SK-N-SH (cell line): ENCODE measurements at regions not wholly inside any gene's neighbourhood (a gene's known extent, or its start where the extent isn't known, plus 50 kb on each side); places are given as distances from the start of the nearest gene placed in this dataset.

Experiments
- CTCF ChIA-PET: fragments of 300-600, 350-600 bp; formaldehyde crosslinking; extraction: SDS; loops from one replicate; lab custom pipeline; 2021; lab: Yijun Ruan, JAX
- POLR2A ChIA-PET: fragments of 350-600 bp; sonication (Branson Sonifier 250); formaldehyde crosslinking; extraction: SDS; loops from one replicate; lab custom pipeline; 2020; ENCODE audit warnings: antibody characterized with exemption, inconsistent platforms; lab: Yijun Ruan, JAX
- DNase-seq: peaks from one replicate; pipeline ENCODE4 v3.0.0; 2012
- H2AFZ ChIP-seq: fragments of 200-600 bp; sonication (generic); 2 replicates; pipeline ENCODE4 v1.8.1; 2016; ENCODE audit warnings: antibody characterized with exemption, mild to moderate bottlenecking, low read depth
- H3F3A ChIP-seq: fragments of 200-600 bp; sonication (generic); replicated peaks from 2 replicates; pipeline ENCODE3; 2016; ENCODE audit warnings: antibody characterized with exemption, mild to moderate bottlenecking; ENCODE audit not compliant: insufficient read depth
- H3K27ac ChIP-seq, 2 experiments: fragments of 200-500 bp in 1 of 2; fragments of 200-600 bp in 1 of 2; sonication (Bioruptor generic) in 1 of 2; sonication (generic), shearing (Covaris generic) in 1 of 2; 2 replicates each; pipeline versions ENCODE4 v1.5.1 to v1.6.1; 2014 to 2016; ENCODE audit warnings: low read depth in 2 of 2, inconsistent platforms in 1 of 2, low read length in 1 of 2, mild to moderate bottlenecking in 1 of 2, mixed read lengths in 1 of 2
- H3K27me3 ChIP-seq: fragments of 200-600 bp; sonication (generic), shearing (Covaris generic); 2 replicates; pipeline ENCODE4 v1.6.1; 2016; ENCODE audit warnings: mixed run types; ENCODE audit not compliant: insufficient read depth
- H3K36me3 ChIP-seq, 2 experiments: fragments of 200-500 bp in 1 of 2; fragments of 200-600 bp in 1 of 2; sonication (Bioruptor generic) in 1 of 2; sonication (generic) in 1 of 2; replicated peaks in 1 of 2; 2 replicates each; pipeline versions ENCODE3 to v1.5.1; 2014 to 2016; ENCODE audit warnings: low read length in 1 of 2, mild to moderate bottlenecking in 1 of 2; ENCODE audit not compliant: insufficient read depth in 2 of 2, control insufficient read depth in 1 of 2
- H3K4me1 ChIP-seq, 2 experiments: fragments of 200-500 bp in 1 of 2; fragments of 200-600 bp in 1 of 2; sonication (Bioruptor generic) in 1 of 2; sonication (generic), shearing (Covaris generic) in 1 of 2; 2 replicates each; pipeline versions ENCODE4 v1.5.1 to v1.6.1; 2014 to 2016; ENCODE audit warnings: low read depth in 1 of 2, low read length in 1 of 2, mixed run types in 1 of 2; ENCODE audit not compliant: insufficient read depth in 2 of 2, control insufficient read depth in 1 of 2
- H3K4me2 ChIP-seq: fragments of 200-600 bp; sonication (generic), shearing (Covaris generic); 2 replicates; pipeline ENCODE4 v1.6.1; 2017; ENCODE audit warnings: mixed run types
- H3K4me3 ChIP-seq, 2 experiments: fragments of 200-500 bp in 1 of 2; fragments of 200-600 bp in 1 of 2; sonication (Bioruptor generic) in 1 of 2; sonication (generic), shearing (Covaris generic) in 1 of 2; 2 replicates each; pipeline versions ENCODE4 v1.5.1 to v1.8.1; 2014 to 2016; ENCODE audit warnings: low read depth in 2 of 2, inconsistent platforms in 1 of 2, low read length in 1 of 2, mild to moderate bottlenecking in 1 of 2, mixed read lengths in 1 of 2, moderate library complexity in 1 of 2
- H3K79me2 ChIP-seq: fragments of 200-600 bp; sonication (generic); 2 replicates; pipeline ENCODE4 v1.8.1; 2017; ENCODE audit warnings: mild to moderate bottlenecking; ENCODE audit not compliant: insufficient read depth
- H3K9ac ChIP-seq: fragments of 200-600 bp; sonication (generic); 2 replicates; pipeline ENCODE4 v1.6.1; 2017; ENCODE audit warnings: mixed run types
- H3K9me2 ChIP-seq: fragments of 200-600 bp; sonication (generic); 2 replicates; pipeline ENCODE4 v1.6.1; 2017; ENCODE audit warnings: mixed run types
- H3K9me3 ChIP-seq: fragments of 200-600 bp; sonication (generic); 2 replicates; pipeline ENCODE4 v1.6.1; 2017; ENCODE audit warnings: mixed run types, mild to moderate bottlenecking, moderate library complexity
- H4K20me1 ChIP-seq: fragments of 200-600 bp; sonication (generic); 2 replicates; pipeline ENCODE4 v1.6.1; 2017; ENCODE audit warnings: mild to moderate bottlenecking, mixed run types; ENCODE audit not compliant: insufficient read depth
- CHD2 ChIP-seq: fragments of 150-350 bp; IDR thresholded peaks from 2 replicates; pipeline ENCODE4 v1.6.1; 2018; ENCODE audit warnings: low read length; ENCODE audit not compliant: partially characterized antibody
- CTCF ChIP-seq: fragments of 200-600 bp; sonication (generic); IDR thresholded peaks from 2 replicates; pipeline ENCODE4 v1.6.1; 2017; ENCODE audit warnings: antibody characterized with exemption, mild to moderate bottlenecking, moderate library complexity
- EP300 ChIP-seq, 2 experiments: IDR thresholded peaks; 2 replicates each; pipeline versions ENCODE4 v1.4.0 to v1.6.1; 2012; ENCODE audit warnings: borderline replicate concordance in 1 of 2, low read depth in 1 of 2, low read length in 1 of 2
- FOSL2 ChIP-seq: IDR thresholded peaks from 2 replicates; pipeline ENCODE4 v1.4.0; 2012; ENCODE audit warnings: low read depth, mild to moderate bottlenecking, moderate library complexity, borderline replicate concordance
- FOXJ3 ChIP-seq: sonication (generic); formaldehyde crosslinking; IDR thresholded peaks from 2 replicates; pipeline ENCODE4 v1.5.1; 2020; ENCODE audit warnings: mild to moderate bottlenecking, missing genetic modification reagents
- FOXM1 ChIP-seq: IDR thresholded peaks from 2 replicates; pipeline ENCODE4 v1.4.0; 2012; ENCODE audit warnings: low read depth, mild to moderate bottlenecking
- MEF2A ChIP-seq: IDR thresholded peaks from 2 replicates; pipeline ENCODE4 v1.4.0; 2012; ENCODE audit warnings: low read depth, borderline replicate concordance
- MXI1 ChIP-seq: IDR thresholded peaks from 2 replicates; pipeline ENCODE4 v1.6.1; 2012; ENCODE audit warnings: mild to moderate bottlenecking, low read depth, low read length, improper control_type of control experiment
- NFIC ChIP-seq: IDR thresholded peaks from 2 replicates; pipeline ENCODE4 v1.4.0; 2012; ENCODE audit warnings: borderline replicate concordance
- PBX3 ChIP-seq: IDR thresholded peaks from 2 replicates; pipeline ENCODE4; 2012
- POLR2AphosphoS5 ChIP-seq: IDR thresholded peaks from 2 replicates; pipeline ENCODE4 v1.6.1; 2012; ENCODE audit warnings: low read depth, low read length
- RCOR1 ChIP-seq: fragments of 150-350 bp; IDR thresholded peaks from 2 replicates; pipeline ENCODE4 v1.6.1; 2017; ENCODE audit warnings: antibody characterized with exemption, low read length
- RFX5 ChIP-seq: IDR thresholded peaks from 2 replicates; pipeline ENCODE4 v1.6.1; 2012; ENCODE audit warnings: mild to moderate bottlenecking, improper control_type of control experiment, low read length
- RXRA ChIP-seq: IDR thresholded peaks from 2 replicates; pipeline ENCODE4 v1.4.0; 2012; ENCODE audit warnings: low read depth, mild to moderate bottlenecking, borderline replicate concordance
- TAF1 ChIP-seq: IDR thresholded peaks from 2 replicates; pipeline ENCODE4 v1.6.1; 2012; ENCODE audit warnings: low read depth, mild to moderate bottlenecking, low read length, moderate library complexity, borderline replicate concordance
- TCF12 ChIP-seq: IDR thresholded peaks from 2 replicates; pipeline ENCODE4 v1.4.0; 2012
- TEAD4 ChIP-seq: IDR thresholded peaks from 2 replicates; pipeline ENCODE4 v1.4.0; 2012; ENCODE audit warnings: mild to moderate bottlenecking, borderline replicate concordance; ENCODE audit not compliant: insufficient read depth
- YY1 ChIP-seq: IDR thresholded peaks from 2 replicates; pipeline ENCODE4 v1.4.0; 2012; ENCODE audit warnings: low read depth, mild to moderate bottlenecking
- ZBTB33 ChIP-seq: IDR thresholded peaks from 2 replicates; pipeline ENCODE4 v1.4.0; 2012; ENCODE audit warnings: low read depth, borderline replicate concordance
- WGBS: methylation state at CpG from one replicate; pipeline ENCODE4 v1.1.6; 2017; ENCODE audit warnings: low lambda C conversion rate; 5-methylcytosine and 5-hydroxymethylcytosine counted together
- TF ChIP-seq, protein P1 (sequence below): fragments of 150-350 bp; IDR thresholded peaks from 2 replicates; pipeline ENCODE4 v1.6.1; 2017; ENCODE audit warnings: antibody characterized with exemption, low read length, low read depth, borderline replicate concordance

DNA sequence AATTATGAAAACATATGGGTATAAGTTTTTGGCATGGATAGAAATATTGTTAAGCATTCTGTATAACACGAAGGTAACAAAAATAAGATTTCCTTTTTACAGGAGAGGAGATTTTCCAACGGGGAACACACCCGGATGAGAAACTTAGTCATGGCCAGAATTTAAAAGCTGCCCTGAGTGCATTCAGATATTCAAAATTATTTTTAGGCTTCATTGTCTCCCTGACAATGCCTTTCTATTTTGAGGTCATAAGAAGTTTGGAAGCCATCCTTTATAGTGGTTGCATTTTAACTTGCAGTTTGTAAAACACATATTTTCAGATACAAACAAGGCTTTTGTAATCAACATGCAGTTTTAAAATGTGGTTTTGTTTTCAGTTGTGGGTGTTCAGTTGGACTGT is 357.5 kb upstream of the FAM47C start:
- no peaks in the 10 kb centered on the region for H3K9me2 ChIP-seq
- H3K4me1 ChIP-seq: no peaks in the 10 kb centered on the region
- CTCF ChIA-PET: no interaction called here
- no peak overlapping the region for H3K27ac ChIP-seq
- no peaks in the 10 kb centered on the region for H3K27me3 ChIP-seq
- no peak overlapping the region for H3K4me2 ChIP-seq
- no peak overlapping the region for H3K9ac ChIP-seq
- H3F3A ChIP-seq: no peaks in the 10 kb centered on the region
- no peaks in the 10 kb centered on the region for H3K9me3 ChIP-seq
- H3K4me3 ChIP-seq: no peak overlapping the region
- 6% methylated on average over 3 of the region's 3 CpGs for WGBS
- TF ChIP-seq TAF1 (no peak), EP300 (IDR thresholded peaks at IDR 0.05; ENCODE audit: borderline replicate concordance in 1 of 2, low read depth in 1 of 2, low read length in 1 of 2) (no peak), CHD2 (no peak), FOXM1 (no peak)
- TF ChIP-seq, all 33 proteins: peak for 0
- Histone ChIP-seq H3K36me3 (no peaks in the 10 kb centered on the region), H2AFZ (no peak overlapping the region), H3K79me2 (no peaks in the 10 kb centered on the region), H4K20me1 (no peaks in the 10 kb centered on the region)
- DNase-seq: no peak
- POLR2A ChIA-PET: no interaction called here

- Histone ChIP-seq H3F3A (no peaks in the 10 kb centered on the region), H3K36me3 (no peaks in the 10 kb centered on the region), H2AFZ (no peak overlapping the region), H3K27me3 (no peaks in the 10 kb centered on the region), H3K27ac (no peak overlapping the region), H3K4me1 (no peaks in the 10 kb centered on the region), H3K79me2 (no peaks in the 10 kb centered on the region), H3K4me2 (no peak overlapping the region), H3K9me2 (no peaks in the 10 kb centered on the region), H3K9ac (no peak overlapping the region), H4K20me1 (no peaks in the 10 kb centered on the region), H3K4me3 (no peak overlapping the region), H3K9me3 (no peaks in the 10 kb centered on the region)
- ChIA-PET CTCF (no interaction called here), POLR2A (no interaction called here)
- 0% methylated on average over 1 of the region's 1 CpG for WGBS
- TF ChIP-seq RXRA: no peak
- TF ChIP-seq EP300 (IDR thresholded peaks at IDR 0.05; ENCODE audit: borderline replicate concordance in 1 of 2, low read depth in 1 of 2, low read length in 1 of 2): no peak
- TF ChIP-seq TEAD4: no peak
- no peak for TF ChIP-seq CHD2
- no peak for TF ChIP-seq RCOR1
- no peak for TF ChIP-seq NFIC
- no peak for TF ChIP-seq POLR2AphosphoS5
- TF ChIP-seq RFX5: no peak
- TF ChIP-seq MXI1: no peak
- TF ChIP-seq FOSL2: no peak
- no peak for TF ChIP-seq CTCF
- no peak for TF ChIP-seq TCF12
- TF ChIP-seq ZBTB33: no peak
- TF ChIP-seq FOXJ3 (CRISPR knock-in tag): no peak
- no peak for TF ChIP-seq YY1
- TF ChIP-seq PBX3: no peak
- TF ChIP-seq FOXM1: no peak
- TF ChIP-seq, protein P1, sequence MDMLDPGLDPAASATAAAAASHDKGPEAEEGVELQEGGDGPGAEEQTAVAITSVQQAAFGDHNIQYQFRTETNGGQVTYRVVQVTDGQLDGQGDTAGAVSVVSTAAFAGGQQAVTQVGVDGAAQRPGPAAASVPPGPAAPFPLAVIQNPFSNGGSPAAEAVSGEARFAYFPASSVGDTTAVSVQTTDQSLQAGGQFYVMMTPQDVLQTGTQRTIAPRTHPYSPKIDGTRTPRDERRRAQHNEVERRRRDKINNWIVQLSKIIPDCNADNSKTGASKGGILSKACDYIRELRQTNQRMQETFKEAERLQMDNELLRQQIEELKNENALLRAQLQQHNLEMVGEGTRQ: no peak
- no peak for TF ChIP-seq MEF2A
- no peak for DNase-seq
Observed at GRCh38 chrX:36683507-36683906, 324.7 kb upstream of the FAM47C start.
